ENCODE measurements at regions not wholly inside any gene's neighbourhood (a gene's known extent, or its start where the extent isn't known, plus 50 kb on each side); places are given as distances from the start of the nearest gene placed in this dataset.

- TF ChIP-seq CTCF (IDR thresholded peaks at IDR 0.05; ENCODE audit: insufficient read depth, low read depth, low read length), result no peak
- no peak for TF ChIP-seq EZH2 (IDR thresholded peaks at IDR 0.05; ENCODE audit: insufficient read depth, low read length)
These were observed 207.6 kb downstream of the UNC5CL start for GRCh38 chr6:40831381-40831780.

Measured in astrocyte (in vitro differentiated cells and primary cell).